GM12875 (cell line): ENCODE measurements at regions not wholly inside any gene's neighbourhood (a gene's known extent, or its start where the extent isn't known, plus 50 kb on each side); places are given as distances from the start of the nearest gene placed in this dataset.

ENCODE experiments used
- H3K4me3 ChIP-seq: one replicate; pipeline ENCODE4 v1.5.1; 2011; ENCODE audit warnings: low read depth, low read length, control low read depth
- TF ChIP-seq, protein P1 (sequence below): IDR thresholded peaks from 2 replicates; pipeline ENCODE4 v1.5.1; 2011; ENCODE audit warnings: low read depth, mild to moderate bottlenecking, control low read depth, inconsistent platforms, low read length, moderate library complexity, borderline replicate concordance; ENCODE audit not compliant: insufficient read depth

DNA sequence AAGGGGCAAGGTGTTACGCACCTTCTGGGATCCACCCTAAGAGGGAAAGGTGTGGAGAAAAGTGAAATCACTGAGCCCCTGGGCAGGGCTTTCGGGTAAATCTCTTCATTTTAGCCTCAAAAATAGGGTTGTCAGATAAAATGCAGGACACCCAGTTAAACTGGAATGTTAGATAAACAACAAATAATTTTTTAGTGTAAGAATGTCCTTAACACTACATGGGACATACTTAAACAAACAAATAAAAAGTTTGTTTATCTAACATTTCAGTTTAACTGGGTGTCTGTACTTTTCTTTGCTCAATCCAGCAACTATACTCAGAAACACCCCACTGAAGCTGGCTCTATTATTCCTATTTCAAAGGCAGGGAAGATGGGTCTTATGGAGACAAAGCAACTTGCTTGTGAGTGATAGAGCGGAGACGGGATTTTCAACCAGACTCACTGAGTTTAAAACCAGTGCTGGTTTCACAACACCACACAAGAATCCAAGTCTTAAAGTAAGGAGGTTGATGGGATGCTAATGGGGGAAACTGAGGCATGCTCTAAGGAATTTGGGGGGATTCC lies 144.8 kb upstream of the RBPJ start:
- TF ChIP-seq, protein P1, sequence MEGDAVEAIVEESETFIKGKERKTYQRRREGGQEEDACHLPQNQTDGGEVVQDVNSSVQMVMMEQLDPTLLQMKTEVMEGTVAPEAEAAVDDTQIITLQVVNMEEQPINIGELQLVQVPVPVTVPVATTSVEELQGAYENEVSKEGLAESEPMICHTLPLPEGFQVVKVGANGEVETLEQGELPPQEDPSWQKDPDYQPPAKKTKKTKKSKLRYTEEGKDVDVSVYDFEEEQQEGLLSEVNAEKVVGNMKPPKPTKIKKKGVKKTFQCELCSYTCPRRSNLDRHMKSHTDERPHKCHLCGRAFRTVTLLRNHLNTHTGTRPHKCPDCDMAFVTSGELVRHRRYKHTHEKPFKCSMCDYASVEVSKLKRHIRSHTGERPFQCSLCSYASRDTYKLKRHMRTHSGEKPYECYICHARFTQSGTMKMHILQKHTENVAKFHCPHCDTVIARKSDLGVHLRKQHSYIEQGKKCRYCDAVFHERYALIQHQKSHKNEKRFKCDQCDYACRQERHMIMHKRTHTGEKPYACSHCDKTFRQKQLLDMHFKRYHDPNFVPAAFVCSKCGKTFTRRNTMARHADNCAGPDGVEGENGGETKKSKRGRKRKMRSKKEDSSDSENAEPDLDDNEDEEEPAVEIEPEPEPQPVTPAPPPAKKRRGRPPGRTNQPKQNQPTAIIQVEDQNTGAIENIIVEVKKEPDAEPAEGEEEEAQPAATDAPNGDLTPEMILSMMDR, result no peak
- no peak overlapping the region for H3K4me3 ChIP-seq

DNA sequence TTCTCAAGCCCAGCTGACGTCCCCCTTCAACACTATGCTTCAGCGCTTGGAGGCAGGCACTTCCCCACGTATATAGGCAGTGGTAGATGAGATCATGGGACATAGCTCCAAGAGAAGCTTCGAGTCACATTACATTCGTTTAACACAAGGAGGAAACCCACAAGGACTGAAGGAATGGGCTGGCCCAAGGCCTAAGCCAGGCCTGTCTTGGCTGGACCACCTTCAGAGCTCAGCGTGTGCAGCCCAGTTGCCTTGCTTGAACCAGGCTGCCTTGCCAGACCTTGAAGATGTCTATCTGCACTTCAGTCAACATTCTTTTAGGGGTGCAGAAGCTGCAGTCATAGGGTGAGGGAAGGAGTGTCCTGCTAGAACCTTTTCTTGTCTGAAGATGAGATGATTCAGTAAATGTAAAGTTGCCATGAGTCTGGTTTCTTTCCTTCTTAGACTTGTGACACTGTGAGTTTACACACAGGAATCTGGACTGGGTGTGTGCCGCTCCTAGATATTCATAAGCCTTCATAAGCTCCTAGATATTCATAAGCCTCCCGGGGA lies 144.1 kb upstream of the RBPJ start:
- TF ChIP-seq, protein P1, result no peak
- no peak overlapping the region for H3K4me3 ChIP-seq

DNA sequence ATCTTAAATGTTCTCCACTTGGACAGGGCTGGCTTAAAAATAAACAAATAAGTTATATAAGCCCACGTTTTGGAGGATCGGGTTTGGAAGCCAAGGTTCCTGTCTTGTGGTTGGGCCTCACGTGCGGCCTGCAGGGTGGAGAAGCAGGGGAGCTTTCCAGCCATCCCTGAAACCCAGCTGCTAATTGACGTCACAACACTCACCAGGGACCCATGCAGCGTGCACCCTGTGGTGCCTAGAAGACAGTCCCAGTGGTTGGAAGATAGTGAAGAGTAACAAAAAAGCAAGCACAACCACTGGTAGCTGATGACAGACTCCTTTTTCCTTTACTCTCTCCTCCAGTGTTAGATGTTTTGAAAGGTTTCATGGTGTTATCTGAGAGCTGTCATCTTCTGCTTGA lies 142.0 kb upstream of the RBPJ start:
- no peak overlapping the region for H3K4me3 ChIP-seq
- TF ChIP-seq, protein P1, result no peak

DNA sequence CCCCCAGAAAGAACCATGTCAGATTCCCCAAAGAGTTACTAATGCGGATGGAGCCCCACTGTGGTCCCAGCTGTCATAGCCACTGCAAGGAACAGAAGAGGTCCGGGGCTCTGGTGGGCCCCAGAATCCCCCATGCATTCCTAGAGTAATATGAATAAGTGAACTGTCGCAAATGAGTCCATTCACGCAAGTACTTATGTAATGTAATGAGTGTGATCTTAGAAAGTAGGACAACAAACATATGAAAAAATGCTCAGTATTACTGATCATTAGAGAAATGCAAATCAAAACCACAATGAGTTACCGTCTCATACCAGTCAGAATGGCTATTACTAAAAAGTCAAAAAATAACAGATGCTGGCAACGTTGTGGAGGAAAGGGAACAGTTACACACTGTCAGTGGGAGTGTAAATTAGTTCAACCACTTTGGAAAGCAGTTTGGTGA lies 141.5 kb upstream of the RBPJ start:
- no peak overlapping the region for H3K4me3 ChIP-seq
- TF ChIP-seq, protein P1, result no peak

DNA sequence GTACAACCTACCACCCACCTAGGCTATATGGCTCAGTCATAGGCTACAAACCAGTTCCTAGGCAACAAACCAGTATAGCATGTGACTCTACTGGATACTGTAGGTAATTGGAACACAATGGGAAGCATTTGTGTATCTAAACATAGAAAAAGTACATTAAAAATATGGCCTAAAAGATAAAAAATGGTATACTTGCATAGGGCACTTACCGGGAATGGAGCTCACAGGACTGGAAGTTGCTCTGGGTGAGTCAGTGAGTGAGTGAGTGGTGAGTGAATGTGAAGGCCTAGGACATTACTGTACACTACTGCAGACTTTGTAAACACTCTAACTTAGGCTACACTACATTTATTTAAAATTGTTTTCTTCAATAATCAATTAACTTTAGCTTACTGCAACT lies 139.2 kb upstream of the RBPJ start:
- TF ChIP-seq, protein P1, result no peak
- H3K4me3 ChIP-seq, result no peak overlapping the region

DNA sequence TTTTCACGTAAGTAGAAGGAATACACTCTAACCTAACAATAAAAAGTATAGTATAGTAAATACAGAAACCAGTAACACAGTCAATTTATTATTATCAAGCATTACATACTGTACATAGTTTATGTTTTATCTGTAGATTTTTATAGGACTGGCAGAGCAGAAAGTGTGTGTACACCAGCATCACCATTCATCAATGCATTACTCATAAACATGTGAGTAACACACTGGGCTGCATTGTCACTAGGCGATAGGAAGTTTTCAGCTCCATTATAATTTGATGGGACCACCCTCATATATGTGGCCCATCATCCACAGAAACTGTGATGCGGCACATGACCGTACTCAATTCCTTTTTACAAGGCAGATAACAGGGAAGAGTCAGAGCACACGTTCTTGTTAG lies 137.8 kb upstream of the RBPJ start:
- TF ChIP-seq, protein P1, result no peak
- no peak overlapping the region for H3K4me3 ChIP-seq

DNA sequence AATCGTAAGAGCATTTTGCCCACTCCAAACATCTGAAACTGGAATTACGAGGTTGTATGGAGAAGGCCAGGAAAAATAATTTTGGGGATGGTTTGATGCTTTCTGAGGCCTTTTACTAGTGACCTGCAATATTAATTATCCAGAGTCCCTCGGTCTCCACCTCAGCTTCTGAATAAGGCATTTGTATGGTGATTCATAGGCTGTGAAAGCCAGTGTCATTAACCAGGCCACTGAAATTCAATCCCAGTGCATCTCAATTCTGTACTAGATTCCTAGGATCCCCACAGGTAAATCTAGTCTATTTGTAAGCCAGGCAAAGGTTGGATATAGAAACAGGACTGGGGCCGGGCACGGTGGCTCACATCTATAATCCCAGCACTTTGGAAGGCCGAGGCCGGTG lies 135.4 kb upstream of the RBPJ start:
- TF ChIP-seq, protein P1, result no peak
- no peak overlapping the region for H3K4me3 ChIP-seq
